HepG2 (cell line): ENCODE measurements at regions not wholly inside any gene's neighbourhood (a gene's known extent, or its start where the extent isn't known, plus 50 kb on each side); places are given as distances from the start of the nearest gene placed in this dataset.

Source experiments
- ATAC-seq: fragments of 200-7000 bp; cut with Tn5 transposase; 3 replicates; pipeline ENCODE4 v1.9.1; 2020; ENCODE audit warnings: mild to moderate bottlenecking, moderate library complexity
- BruUV-seq: library from RNA; stranded (reverse); fragments of 400-500 nt; replicated peaks from 2 replicates; lab custom pipeline; 2021; lab: Mats Ljungman, UMichigan
- CTCF ChIA-PET: fragments of 300-600 bp; formaldehyde crosslinking; extraction: SDS; loops from one replicate; lab custom pipeline; 2021; ENCODE audit warnings: low total read pairs, inconsistent platforms, low intra/inter-chr PET ratio; lab: Yijun Ruan, JAX
- POLR2A ChIA-PET: fragments of 350-600 bp; sonication (Branson Sonifier 250); formaldehyde crosslinking; loops from one replicate; lab custom pipeline; 2020; ENCODE audit warnings: antibody characterized with exemption, inconsistent platforms; lab: Yijun Ruan, JAX
- DNase-seq: peaks from one replicate; pipeline ENCODE4 v3.0.0-alpha.2; 2015; ENCODE audit warnings: low spot score
- FAIRE-seq: peaks from 3 replicates; lab custom pipeline; 2011; peaks lifted over from hg19 to GRCh38; lab: Jason Lieb, UNC
- H2AFZ ChIP-seq: one replicate; pipeline ENCODE4 v1.6.1; 2011; ENCODE audit warnings: low read length, inconsistent platforms
- H3K27ac ChIP-seq: fragments of 300-600 bp; 3 replicates; pipeline ENCODE4 v1.8.0; 2011; ENCODE audit warnings: mixed run types, mild to moderate bottlenecking, mixed read lengths, low read length, inconsistent platforms; ENCODE audit not compliant: insufficient read depth; ENCODE audit errors: extremely low read length
- H3K27me3 ChIP-seq, 2 experiments: fragments of 200-600 bp in 1 of 2; 2 replicates in 1 of 2; 3 replicates in 1 of 2; pipeline versions ENCODE4 v1.6.0 to v1.8.0; 2011; ENCODE audit warnings: low read length in 2 of 2, mild to moderate bottlenecking in 2 of 2, moderate library complexity in 2 of 2, inconsistent platforms in 1 of 2; ENCODE audit not compliant: insufficient read depth in 2 of 2, control insufficient read depth in 1 of 2
- H3K36me3 ChIP-seq, 2 experiments: fragments of 200-600 bp in 1 of 2; replicated peaks in 1 of 2; 2 replicates in 1 of 2; 3 replicates in 1 of 2; pipeline versions ENCODE4 v1.5.1 to v1.8.0; 2011; ENCODE audit warnings: low read length in 2 of 2, inconsistent platforms in 1 of 2; ENCODE audit not compliant: insufficient read depth in 2 of 2, control insufficient read depth in 1 of 2
- H3K4me1 ChIP-seq: 2 replicates; pipeline ENCODE4 v1.5.1; 2012; ENCODE audit warnings: low read length, inconsistent platforms; ENCODE audit not compliant: insufficient read depth
- H3K4me2 ChIP-seq: 2 replicates; pipeline ENCODE4 v1.6.0; 2011; ENCODE audit warnings: low read depth, low read length, inconsistent platforms
- H3K4me3 ChIP-seq, 3 experiments: fragments of 200-600 bp in 1 of 3; sonication (generic), shearing (Covaris generic) in 1 of 3; replicated peaks in 1 of 3; 2 replicates each; pipeline ENCODE4 v1.5.1; 2011 to 2016; ENCODE audit warnings: low read length in 3 of 3, inconsistent platforms in 2 of 3, low read depth in 2 of 3, mild to moderate bottlenecking in 2 of 3, control low read depth in 1 of 3, mixed read lengths in 1 of 3; ENCODE audit not compliant: insufficient read depth in 1 of 3
- H3K79me2 ChIP-seq: one replicate; pipeline ENCODE4 v1.6.1; 2011; ENCODE audit warnings: low read length, inconsistent platforms; ENCODE audit not compliant: insufficient read depth
- H3K9ac ChIP-seq: 2 replicates; pipeline ENCODE4 v1.6.0; 2011; ENCODE audit warnings: mild to moderate bottlenecking, low read depth, low read length, inconsistent platforms; ENCODE audit not compliant: insufficient read depth
- H3K9me3 ChIP-seq: 2 replicates; pipeline ENCODE4 v1.5.1; 2012; ENCODE audit warnings: mild to moderate bottlenecking, low read length
- H4K20me1 ChIP-seq: 2 replicates; pipeline ENCODE4 v1.6.0; 2011; ENCODE audit warnings: inconsistent platforms, mild to moderate bottlenecking, low read length, moderate library complexity; ENCODE audit not compliant: insufficient read depth
- AKAP8 ChIP-seq: sonication (generic); formaldehyde crosslinking; IDR thresholded peaks from 2 replicates; pipeline ENCODE4 v1.5.1; 2020; ENCODE audit warnings: mild to moderate bottlenecking, missing genetic modification reagents
- ATF7-NPFF ChIP-seq: sonication (generic); formaldehyde crosslinking; IDR thresholded peaks from 2 replicates; pipeline ENCODE4 v1.8.1; 2023; ENCODE audit warnings: mild to moderate bottlenecking, low read depth, missing genetic modification reagents, moderate library complexity
- CREBL2 ChIP-seq: sonication (generic); formaldehyde crosslinking; IDR thresholded peaks from 2 replicates; pipeline ENCODE4 v1.8.1; 2023; ENCODE audit warnings: missing genetic modification reagents, mild to moderate bottlenecking, borderline replicate concordance
- HNF1B ChIP-seq: sonication (generic); formaldehyde crosslinking; IDR thresholded peaks from 2 replicates; pipeline ENCODE4 v1.5.1; 2020; ENCODE audit warnings: mild to moderate bottlenecking, moderate library complexity, missing genetic modification reagents
- HNRNPL ChIP-seq: fragments of 200-400 bp; formaldehyde crosslinking; IDR thresholded peaks from 2 replicates; pipeline ENCODE4 v1.6.1; 2017; ENCODE audit warnings: mild to moderate bottlenecking, low read depth, low read length
- HOXA5 ChIP-seq: sonication (generic); formaldehyde crosslinking; IDR thresholded peaks from 2 replicates; pipeline ENCODE4 v1.4.0; 2020; ENCODE audit warnings: missing genetic modification reagents
- NR2F1 ChIP-seq, 2 experiments: fragments of 450-650 bp in 1 of 2; formaldehyde crosslinking in 1 of 2; IDR thresholded peaks; 2 replicates each; pipeline versions ENCODE4 v1.5.0 to v1.6.1; 2016 to 2020; ENCODE audit warnings: mild to moderate bottlenecking in 1 of 2, missing compliant biosample characterization in 1 of 2, missing genetic modification reagents in 1 of 2, moderate library complexity in 1 of 2
- PAF1 ChIP-seq: IDR thresholded peaks from 2 replicates; pipeline ENCODE4 v1.6.1; 2016; ENCODE audit warnings: missing genetic modification reagents, missing compliant biosample characterization
- SALL2 ChIP-seq: sonication (generic); formaldehyde crosslinking; IDR thresholded peaks from 2 replicates; pipeline ENCODE4 v1.8.1; 2023; ENCODE audit warnings: mild to moderate bottlenecking, missing genetic modification reagents, inconsistent platforms
- SMAD1 ChIP-seq: sonication (generic); formaldehyde crosslinking; IDR thresholded peaks from 2 replicates; pipeline ENCODE4 v1.4.0; 2020; ENCODE audit warnings: missing genetic modification reagents, low read depth, mild to moderate bottlenecking, borderline replicate concordance
- ZBTB20 ChIP-seq: sonication (generic); formaldehyde crosslinking; IDR thresholded peaks from 2 replicates; pipeline ENCODE4 v1.8.1; 2023; ENCODE audit warnings: missing genetic modification reagents, low read depth, mild to moderate bottlenecking, borderline replicate concordance
- ZBTB43 ChIP-seq: sonication (generic); formaldehyde crosslinking; conservative IDR thresholded peaks from 2 replicates; pipeline ENCODE4 v1.4.0; 2020; ENCODE audit warnings: missing genetic modification reagents
- ZKSCAN5 ChIP-seq: sonication (generic); formaldehyde crosslinking; IDR thresholded peaks from 2 replicates; pipeline ENCODE4 v1.5.1; 2020; ENCODE audit warnings: mild to moderate bottlenecking, missing genetic modification reagents
- ZMYM3 ChIP-seq: sonication (generic); formaldehyde crosslinking; IDR thresholded peaks from 2 replicates; pipeline ENCODE4 v1.5.1; 2020; ENCODE audit warnings: mild to moderate bottlenecking, missing genetic modification reagents
- ZNF274 ChIP-seq: sonication (generic); formaldehyde crosslinking; IDR thresholded peaks from 2 replicates; pipeline ENCODE4 v1.5.1; 2020; ENCODE audit warnings: mild to moderate bottlenecking, missing genetic modification reagents
- ZNF30 ChIP-seq: sonication (generic); formaldehyde crosslinking; IDR thresholded peaks from 2 replicates; pipeline ENCODE4 v1.5.0; 2020; ENCODE audit warnings: mild to moderate bottlenecking, missing genetic modification reagents
- ZNF687 ChIP-seq: sonication (generic); formaldehyde crosslinking; IDR thresholded peaks from 2 replicates; pipeline ENCODE4 v1.5.1; 2020; ENCODE audit warnings: mild to moderate bottlenecking, missing genetic modification reagents, moderate library complexity
- WGBS: methylation state at CpG from one replicate; pipeline ENCODE4 v1.1.6; 2017; ENCODE audit warnings: low lambda C conversion rate; 5-methylcytosine and 5-hydroxymethylcytosine counted together
- in situ Hi-C: cut with HindIII; loops from 2 replicates; pipeline ENCODE4 v1.10.0; 2017; ENCODE audit warnings: low pct_unique_long_range_greater_than_20kb; ENCODE audit not compliant: extremely low pct_ligation_motif_present
- intact Hi-C: fragments of 100-400 bp; cut with micrococcal nuclease; formaldehyde crosslinking; loops from one replicate; pipeline ENCODE4 v1.10.0; 2022; ENCODE audit not compliant: unreplicated experiment

- H3K4me2 ChIP-seq = no peak overlapping the region
- H3K9ac ChIP-seq = no peak overlapping the region
- no peak overlapping the region for H3K27ac ChIP-seq
- no peaks in the 10 kb centered on the region for H3K79me2 ChIP-seq
- TF ChIP-seq HNRNPL = no peak
- no peak for TF ChIP-seq ZNF30 (CRISPR knock-in tag)
- no peak for TF ChIP-seq SALL2 (CRISPR knock-in tag)
- TF ChIP-seq ZNF274 (CRISPR knock-in tag) = no peak
- no peak for TF ChIP-seq AKAP8
- TF ChIP-seq SMAD1 (CRISPR knock-in tag) = no peak
- TF ChIP-seq ZKSCAN5 = no peak
- TF ChIP-seq ATF7-NPFF (CRISPR knock-in tag) = no peak
- no peak for TF ChIP-seq HOXA5 (CRISPR knock-in tag)
- no peak for TF ChIP-seq PAF1
- no peak for TF ChIP-seq ZNF687 (CRISPR knock-in tag)
- TF ChIP-seq ZBTB20 = no peak
- TF ChIP-seq NR2F1 (CRISPR knock-in tag; IDR thresholded peaks at IDR 0.05) = no peak
- no peak for TF ChIP-seq ZMYM3 (CRISPR knock-in tag)
- TF ChIP-seq ZBTB43 (CRISPR knock-in tag) = no peak
- no peak for TF ChIP-seq CREBL2 (CRISPR knock-in tag)
- TF ChIP-seq HNF1B (CRISPR knock-in tag) = no peak
- TF ChIP-seq, all 625 proteins: peak for 0
- Histone ChIP-seq H2AFZ (no peak overlapping the region), H4K20me1 (no peaks in the 10 kb centered on the region), H3K4me3 (no peak overlapping the region), H3K36me3 (no peaks in the 10 kb centered on the region), H3K4me1 (no peaks in the 10 kb centered on the region), H3K27me3 (no peaks in the 10 kb centered on the region), H3K9me3 (no peaks in the 10 kb centered on the region; the same call in 1 of the 2 replicates)
- in situ Hi-C loops (no loop called here), intact Hi-C loops (no loop called here)
- POLR2A ChIA-PET = no interaction called here
- WGBS = 2% methylated on average over 4 of the region's 4 CpGs
- no peak for FAIRE-seq
- ATAC-seq = no peak
- CTCF ChIA-PET = no interaction called here
- DNase-seq = no peak
- no TSS peak for BruUV-seq
Measured at GRCh38 chr10:8637640-8638039, 583.2 kb downstream of the GATA3 start.
